CD4-positive, alpha-beta T cell treated with Interleukin-4 for 1 hour (primary cell): ENCODE measurements at regions not wholly inside any gene's neighbourhood (a gene's known extent, or its start where the extent isn't known, plus 50 kb on each side); places are given as distances from the start of the nearest gene placed in this dataset.

Experiments used
- DNase-seq, 2 donors: peaks; one replicate each; pipeline ENCODE4 v3.0.0-alpha.2; 2020 to 2022

- DNase-seq, result no peak
These were observed 172.4 kb upstream of the GRIN2B start for GRCh38 chr12:14153803-14154202.

GRCh38 chr12:14156606-14157005 is 175.2 kb upstream of the GRIN2B start:
- no peak for DNase-seq

GRCh38 chr12:14157088-14157747 is 175.8 kb upstream of the GRIN2B start:
- peak in 1 of 2 donors; percentile 48 for DNase-seq

- no peak for DNase-seq
These were observed 182.9 kb upstream of the GRIN2B start for GRCh38 chr12:14164266-14164665.

GRCh38 chr12:14167005-14167628 is 185.7 kb upstream of the GRIN2B start:
- peak; percentile 31 to 36 for DNase-seq

GRCh38 chr12:14169281-14169680 is 187.9 kb upstream of the GRIN2B start:
- no peak for DNase-seq

- DNase-seq, result no peak
These were observed 189.7 kb upstream of the GRIN2B start for GRCh38 chr12:14171106-14171505.

GRCh38 chr12:14175206-14175605 is 190.3 kb upstream of the ATF7IP start:
- no peak for DNase-seq

- peak; percentile 12 to 36 for DNase-seq
These were observed 179.9 kb upstream of the ATF7IP start for GRCh38 chr12:14185427-14186192.

GRCh38 chr12:14186193-14186502 is 179.3 kb upstream of the ATF7IP start:
- DNase-seq, result no peak

GRCh38 chr12:14187002-14187401 is 178.5 kb upstream of the ATF7IP start:
- no peak for DNase-seq

GRCh38 chr12:14187966-14188365 is 177.5 kb upstream of the ATF7IP start:
- DNase-seq, result no peak

- no peak for DNase-seq
These were observed 176.7 kb upstream of the ATF7IP start for GRCh38 chr12:14188744-14189143.

- no peak for DNase-seq
These were observed 174.8 kb upstream of the ATF7IP start for GRCh38 chr12:14190694-14191093.

GRCh38 chr12:14191612-14192011 is 173.9 kb upstream of the ATF7IP start:
- DNase-seq, result no peak

- no peak for DNase-seq
These were observed 171.8 kb upstream of the ATF7IP start for GRCh38 chr12:14193639-14194038.

- DNase-seq, result no peak
These were observed 170.9 kb upstream of the ATF7IP start for GRCh38 chr12:14194572-14194971.

- DNase-seq, result no peak
These were observed 165.9 kb upstream of the ATF7IP start for GRCh38 chr12:14199455-14200198.

GRCh38 chr12:14200598-14200997 is 164.9 kb upstream of the ATF7IP start:
- DNase-seq, result no peak

- DNase-seq, result no peak
These were observed 164.2 kb upstream of the ATF7IP start for GRCh38 chr12:14201291-14201690.

GRCh38 chr12:14207905-14208551 is 157.5 kb upstream of the ATF7IP start:
- DNase-seq, result no peak

- no peak for DNase-seq
These were observed 153.5 kb upstream of the ATF7IP start for GRCh38 chr12:14211947-14212387.

GRCh38 chr12:14213542-14213941 is 151.9 kb upstream of the ATF7IP start:
- no peak for DNase-seq
